CD4-positive, alpha-beta T cell (primary cell): ENCODE measurements at regions not wholly inside any gene's neighbourhood (a gene's known extent, or its start where the extent isn't known, plus 50 kb on each side); places are given as distances from the start of the nearest gene placed in this dataset.

Experiments
- ATAC-seq: fragments of 200-7000 bp; cut with Tn5 transposase; one replicate; pipeline ENCODE4 v1.10.0; 2022; ENCODE audit warnings: mild to moderate bottlenecking; ENCODE audit not compliant: poor library complexity
- CTCF ChIA-PET: fragments of 350-600 bp; sonication (Branson Sonifier 250); formaldehyde crosslinking; loops from one replicate; lab custom pipeline; 2021; ENCODE audit warnings: antibody characterized with exemption, inconsistent platforms; lab: Charles Lee
- POLR2A ChIA-PET: fragments of 350-600 bp; sonication (Branson Sonifier 250); formaldehyde crosslinking; loops from one replicate; lab custom pipeline; 2021; ENCODE audit warnings: antibody characterized with exemption, inconsistent platforms; lab: Charles Lee
- DNase-seq, 14 experiments: peaks; one replicate each; pipeline ENCODE4 v3.0.0-alpha.2; 2013 to 2020; ENCODE audit warnings: mixed read lengths in 2 of 14
- H3K27ac ChIP-seq, 2 donors: one replicate each; pipeline versions ENCODE4 v1.5.1 to v1.7.0; 2013; ENCODE audit warnings: low read length in 2 of 2, low read depth in 1 of 2, mild to moderate bottlenecking in 1 of 2
- H3K27me3 ChIP-seq, 2 experiments: 1 replicate in 1 of 2; 2 replicates in 1 of 2; pipeline versions ENCODE4 v1.6.1 to v1.7.0; 2013; ENCODE audit warnings: low read length in 2 of 2, control low read depth in 1 of 2, mild to moderate bottlenecking in 1 of 2, moderate library complexity in 1 of 2; ENCODE audit not compliant: insufficient read depth in 2 of 2, control insufficient read depth in 1 of 2
- H3K36me3 ChIP-seq: one replicate; pipeline ENCODE4 v1.6.1; 2013; ENCODE audit warnings: low read length, control low read depth; ENCODE audit not compliant: insufficient read depth
- H3K4me1 ChIP-seq: one replicate; pipeline ENCODE4 v1.6.1; 2013; ENCODE audit warnings: low read length, control low read depth; ENCODE audit not compliant: insufficient read depth
- H3K4me3 ChIP-seq: one replicate; pipeline ENCODE4 v1.5.1; 2013; ENCODE audit warnings: mild to moderate bottlenecking, low read length, moderate library complexity
- H3K9me3 ChIP-seq, 2 experiments: 1 replicate in 1 of 2; 2 replicates in 1 of 2; pipeline versions ENCODE4 v1.6.1 to v1.7.0; 2013; ENCODE audit warnings: low read length in 2 of 2, mild to moderate bottlenecking in 2 of 2, control low read depth in 1 of 2, moderate library complexity in 1 of 2; ENCODE audit not compliant: control insufficient read depth in 1 of 2, insufficient read depth in 1 of 2
- H3K27ac Mint-ChIP-seq: one replicate; pipeline ENCODE4 v1.8.0; 2020; ENCODE audit warnings: mixed read lengths
- H3K27me3 Mint-ChIP-seq: one replicate; pipeline ENCODE4 v1.8.0; 2021; ENCODE audit warnings: mixed read lengths
- H3K36me3 Mint-ChIP-seq: one replicate; pipeline ENCODE4 v1.8.0; 2021; ENCODE audit warnings: low read depth, mixed read lengths
- H3K4me1 Mint-ChIP-seq: one replicate; pipeline ENCODE4 v1.8.0; 2021; ENCODE audit warnings: low read depth, mixed read lengths
- H3K4me3 Mint-ChIP-seq: one replicate; pipeline ENCODE4 v1.8.0; 2020; ENCODE audit warnings: mild to moderate bottlenecking, mixed read lengths
- H3K9me3 Mint-ChIP-seq: one replicate; pipeline ENCODE4 v1.8.0; 2020; ENCODE audit warnings: mixed read lengths
- intact Hi-C, 2 experiments: fragments of 100-400 bp; cut with DNase I in 1 of 2; cut with micrococcal nuclease in 1 of 2; formaldehyde crosslinking; loops; one replicate each; pipeline versions ENCODE4 v1.15.1 to v1.9.0; 2023 to 2025; cut with DNase I, micrococcal nuclease
- TF ChIP-seq, protein P1 (sequence below): fragments of 200-600 bp; IDR thresholded peaks from one replicate; pipeline ENCODE4 v1.8.0; 2022; ENCODE audit warnings: antibody characterized with exemption, mild to moderate bottlenecking

DNA sequence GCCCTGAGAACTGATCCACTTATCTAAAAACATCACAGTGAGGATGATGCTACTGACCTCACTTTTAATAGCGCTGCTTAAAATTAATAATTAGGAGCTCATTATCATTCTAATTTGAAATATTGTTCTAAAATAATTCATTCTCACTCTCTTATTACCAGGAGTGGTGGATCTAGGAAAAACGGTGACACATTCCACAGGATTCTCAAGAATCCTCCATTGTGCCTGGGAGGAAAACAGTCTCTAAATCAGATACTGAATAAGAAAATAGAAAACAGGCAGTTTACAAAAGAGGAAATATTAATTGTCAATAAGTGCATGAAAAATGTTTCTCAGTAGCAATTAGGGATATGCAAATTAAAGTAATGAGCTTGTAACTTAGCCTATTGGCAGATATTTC, 187.4 kb downstream of the TENT5A start:
- Histone ChIP-seq H3K27me3 (no peaks in the 10 kb centered on the region), H3K4me3 (no peak overlapping the region), H3K9me3 (no peaks in the 10 kb centered on the region), H3K36me3 (no peaks in the 10 kb centered on the region), H3K27ac (no peak overlapping the region), H3K4me1 (no peaks in the 10 kb centered on the region)
- Mint-ChIP-seq H3K27ac (no peak overlapping the region), H3K9me3 (no peaks in the 10 kb centered on the region), H3K4me1 (no peaks in the 10 kb centered on the region), H3K27me3 (no peaks in the 10 kb centered on the region), H3K36me3 (no peaks in the 10 kb centered on the region), H3K4me3 (no peak overlapping the region)
- ATAC-seq: no peak
- TF ChIP-seq, protein P1, sequence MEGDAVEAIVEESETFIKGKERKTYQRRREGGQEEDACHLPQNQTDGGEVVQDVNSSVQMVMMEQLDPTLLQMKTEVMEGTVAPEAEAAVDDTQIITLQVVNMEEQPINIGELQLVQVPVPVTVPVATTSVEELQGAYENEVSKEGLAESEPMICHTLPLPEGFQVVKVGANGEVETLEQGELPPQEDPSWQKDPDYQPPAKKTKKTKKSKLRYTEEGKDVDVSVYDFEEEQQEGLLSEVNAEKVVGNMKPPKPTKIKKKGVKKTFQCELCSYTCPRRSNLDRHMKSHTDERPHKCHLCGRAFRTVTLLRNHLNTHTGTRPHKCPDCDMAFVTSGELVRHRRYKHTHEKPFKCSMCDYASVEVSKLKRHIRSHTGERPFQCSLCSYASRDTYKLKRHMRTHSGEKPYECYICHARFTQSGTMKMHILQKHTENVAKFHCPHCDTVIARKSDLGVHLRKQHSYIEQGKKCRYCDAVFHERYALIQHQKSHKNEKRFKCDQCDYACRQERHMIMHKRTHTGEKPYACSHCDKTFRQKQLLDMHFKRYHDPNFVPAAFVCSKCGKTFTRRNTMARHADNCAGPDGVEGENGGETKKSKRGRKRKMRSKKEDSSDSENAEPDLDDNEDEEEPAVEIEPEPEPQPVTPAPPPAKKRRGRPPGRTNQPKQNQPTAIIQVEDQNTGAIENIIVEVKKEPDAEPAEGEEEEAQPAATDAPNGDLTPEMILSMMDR: no peak
- intact Hi-C loops: no loop called here
- DNase-seq: no peak
- CTCF ChIA-PET: no interaction called here
- POLR2A ChIA-PET: no interaction called here

GRCh38 chr6:81564470-81565068, 187.9 kb downstream of the TENT5A start:
- no peak overlapping the region for H3K27ac ChIP-seq
- DNase-seq (no peak), ATAC-seq (no peak)
- H3K4me3 ChIP-seq: no peak overlapping the region
- intact Hi-C loops: no loop called here
- POLR2A ChIA-PET: no interaction called here
- no peaks in the 10 kb centered on the region for H3K4me1 Mint-ChIP-seq
- no peaks in the 10 kb centered on the region for H3K27me3 ChIP-seq
- CTCF ChIA-PET: no interaction called here
- no peaks in the 10 kb centered on the region for H3K27me3 Mint-ChIP-seq
- no peak overlapping the region for H3K27ac Mint-ChIP-seq
- no peaks in the 10 kb centered on the region for H3K4me1 ChIP-seq
- no peaks in the 10 kb centered on the region for H3K36me3 Mint-ChIP-seq
- no peaks in the 10 kb centered on the region for H3K9me3 Mint-ChIP-seq
- no peak overlapping the region for H3K4me3 Mint-ChIP-seq
- H3K9me3 ChIP-seq: no peaks in the 10 kb centered on the region
- no peaks in the 10 kb centered on the region for H3K36me3 ChIP-seq
- TF ChIP-seq, protein P1: no peak

GRCh38 chr6:81562169-81562568, 190.3 kb downstream of the TENT5A start:
- Histone ChIP-seq H3K9me3 (no peaks in the 10 kb centered on the region), H3K27ac (no peak overlapping the region), H3K36me3 (no peaks in the 10 kb centered on the region), H3K27me3 (no peaks in the 10 kb centered on the region), H3K4me3 (no peak overlapping the region), H3K4me1 (no peaks in the 10 kb centered on the region)
- Mint-ChIP-seq H3K4me1 (no peaks in the 10 kb centered on the region), H3K4me3 (no peak overlapping the region), H3K27ac (no peak overlapping the region), H3K36me3 (no peaks in the 10 kb centered on the region), H3K9me3 (no peaks in the 10 kb centered on the region), H3K27me3 (no peaks in the 10 kb centered on the region)
- intact Hi-C loops: no loop called here
- no peak for DNase-seq
- TF ChIP-seq, protein P1: no peak
- ChIA-PET POLR2A (no interaction called here), CTCF (no interaction called here)
- ATAC-seq: no peak
